Activated naive CD4-positive, alpha-beta T cell treated with anti-CD3 and anti-CD28 coated beads, Interleukin-2, amount 50 U/mL, for 24 hours (primary cell): ENCODE measurements at regions not wholly inside any gene's neighbourhood (a gene's known extent, or its start where the extent isn't known, plus 50 kb on each side); places are given as distances from the start of the nearest gene placed in this dataset.

Experiments
- H3K27ac Mint-ChIP-seq: one replicate; pipeline ENCODE4 v1.8.0; 2021; ENCODE audit warnings: mild to moderate bottlenecking, mixed read lengths
- H3K27me3 Mint-ChIP-seq: one replicate; pipeline ENCODE4 v1.8.0; 2021; ENCODE audit warnings: mixed read lengths
- H3K36me3 Mint-ChIP-seq: one replicate; pipeline ENCODE4 v1.8.0; 2021; ENCODE audit warnings: mixed read lengths
- H3K4me1 Mint-ChIP-seq: one replicate; pipeline ENCODE4 v1.8.0; 2021; ENCODE audit warnings: mixed read lengths
- H3K4me3 Mint-ChIP-seq: one replicate; pipeline ENCODE4 v1.8.0; 2021; ENCODE audit warnings: mild to moderate bottlenecking, mixed read lengths
- H3K9me3 Mint-ChIP-seq: one replicate; pipeline ENCODE4 v1.8.0; 2021; ENCODE audit warnings: mixed read lengths

- H3K9me3 Mint-ChIP-seq, result no peaks in the 10 kb centered on the region
- H3K27me3 Mint-ChIP-seq, result no peaks in the 10 kb centered on the region
- H3K27ac Mint-ChIP-seq, result peak overlapping the region; percentile 76
- H3K4me1 Mint-ChIP-seq, result no peaks in the 10 kb centered on the region
- H3K4me3 Mint-ChIP-seq, result no peak overlapping the region
- no peaks in the 10 kb centered on the region for H3K36me3 Mint-ChIP-seq
Measured at GRCh38 chr20:43863821-43864544, 50.7 kb upstream of the TOX2 start.

GRCh38 chr20:43863330-43863729 is 51.3 kb upstream of the TOX2 start:
- Mint-ChIP-seq H3K27ac (no peak overlapping the region), H3K4me1 (no peaks in the 10 kb centered on the region), H3K4me3 (no peak overlapping the region), H3K9me3 (no peaks in the 10 kb centered on the region), H3K27me3 (no peaks in the 10 kb centered on the region), H3K36me3 (no peaks in the 10 kb centered on the region)

GRCh38 chr20:43862438-43862837 is 52.2 kb upstream of the TOX2 start:
- no peak overlapping the region for H3K4me3 Mint-ChIP-seq
- H3K27ac Mint-ChIP-seq, result no peak overlapping the region
- peaks cover 2% of the 10 kb centered on the region for H3K36me3 Mint-ChIP-seq
- no peaks in the 10 kb centered on the region for H3K4me1 Mint-ChIP-seq
- H3K9me3 Mint-ChIP-seq, result no peaks in the 10 kb centered on the region
- H3K27me3 Mint-ChIP-seq, result no peaks in the 10 kb centered on the region

GRCh38 chr20:43859994-43860393 is 54.7 kb upstream of the TOX2 start:
- Mint-ChIP-seq H3K9me3 (no peaks in the 10 kb centered on the region), H3K36me3 (peaks cover 2% of the 10 kb centered on the region), H3K4me3 (no peak overlapping the region), H3K4me1 (no peaks in the 10 kb centered on the region), H3K27ac (no peak overlapping the region), H3K27me3 (no peaks in the 10 kb centered on the region)

GRCh38 chr20:43857932-43858331 is 56.7 kb upstream of the TOX2 start:
- Mint-ChIP-seq H3K4me1 (no peaks in the 10 kb centered on the region), H3K27ac (no peak overlapping the region), H3K9me3 (no peaks in the 10 kb centered on the region), H3K27me3 (no peaks in the 10 kb centered on the region), H3K4me3 (no peak overlapping the region), H3K36me3 (peaks cover 2% of the 10 kb centered on the region)

- Mint-ChIP-seq H3K4me1 (no peaks in the 10 kb centered on the region), H3K27ac (no peak overlapping the region), H3K9me3 (no peaks in the 10 kb centered on the region), H3K27me3 (no peaks in the 10 kb centered on the region), H3K4me3 (no peak overlapping the region), H3K36me3 (peaks cover 2% of the 10 kb centered on the region)
Measured at GRCh38 chr20:43857127-43857526, 57.5 kb upstream of the TOX2 start.

- no peak overlapping the region for H3K4me3 Mint-ChIP-seq
- no peaks in the 10 kb centered on the region for H3K9me3 Mint-ChIP-seq
- no peaks in the 10 kb centered on the region for H3K27me3 Mint-ChIP-seq
- peaks cover 2% of the 10 kb centered on the region for H3K36me3 Mint-ChIP-seq
- H3K27ac Mint-ChIP-seq, result no peak overlapping the region
- H3K4me1 Mint-ChIP-seq, result no peaks in the 10 kb centered on the region
Measured at GRCh38 chr20:43855803-43856202, 58.8 kb upstream of the TOX2 start.

- Mint-ChIP-seq H3K27ac (no peak overlapping the region), H3K36me3 (peaks cover 2% of the 10 kb centered on the region), H3K27me3 (no peaks in the 10 kb centered on the region), H3K9me3 (no peaks in the 10 kb centered on the region), H3K4me3 (no peak overlapping the region), H3K4me1 (no peaks in the 10 kb centered on the region)
Measured at GRCh38 chr20:43853918-43854317, 60.7 kb upstream of the TOX2 start.

- H3K36me3 Mint-ChIP-seq, result peaks cover 2% of the 10 kb centered on the region
- H3K9me3 Mint-ChIP-seq, result no peaks in the 10 kb centered on the region
- H3K4me1 Mint-ChIP-seq, result no peaks in the 10 kb centered on the region
- no peak overlapping the region for H3K4me3 Mint-ChIP-seq
- H3K27me3 Mint-ChIP-seq, result no peaks in the 10 kb centered on the region
- no peak overlapping the region for H3K27ac Mint-ChIP-seq
Measured at GRCh38 chr20:43853174-43853803, 61.4 kb upstream of the TOX2 start.

- no peak overlapping the region for H3K4me3 Mint-ChIP-seq
Measured at GRCh38 chr20:43849496-43850186, 65.0 kb upstream of the TOX2 start.

GRCh38 chr20:43846516-43846905 is 68.1 kb upstream of the TOX2 start:
- Mint-ChIP-seq H3K9me3 (no peaks in the 10 kb centered on the region), H3K27me3 (no peaks in the 10 kb centered on the region), H3K4me1 (peaks cover 13% of the 10 kb centered on the region), H3K4me3 (no peak overlapping the region), H3K27ac (no peak overlapping the region), H3K36me3 (no peaks in the 10 kb centered on the region)

More at GRCh38 chr20:43849496-43850186, 65.0 kb upstream of the TOX2 start:
- peaks cover 13% of the 10 kb centered on the region for H3K4me1 Mint-ChIP-seq
- H3K27me3 Mint-ChIP-seq, result no peaks in the 10 kb centered on the region
- no peaks in the 10 kb centered on the region for H3K36me3 Mint-ChIP-seq
- H3K27ac Mint-ChIP-seq, result no peak overlapping the region
- no peaks in the 10 kb centered on the region for H3K9me3 Mint-ChIP-seq

GRCh38 chr20:43844778-43845614 is 69.7 kb upstream of the TOX2 start:
- Mint-ChIP-seq H3K36me3 (no peaks in the 10 kb centered on the region), H3K4me1 (peaks cover 16% of the 10 kb centered on the region), H3K9me3 (no peaks in the 10 kb centered on the region), H3K4me3 (no peak overlapping the region), H3K27me3 (no peaks in the 10 kb centered on the region), H3K27ac (peak overlapping the region; percentile 0)

- Mint-ChIP-seq H3K27me3 (no peaks in the 10 kb centered on the region), H3K4me3 (no peak overlapping the region), H3K36me3 (no peaks in the 10 kb centered on the region), H3K27ac (no peak overlapping the region), H3K9me3 (no peaks in the 10 kb centered on the region), H3K4me1 (peaks cover 23% of the 10 kb centered on the region)
Measured at GRCh38 chr20:43843965-43844660, 70.5 kb upstream of the TOX2 start.

- Mint-ChIP-seq H3K27me3 (no peaks in the 10 kb centered on the region), H3K4me1 (peaks cover 23% of the 10 kb centered on the region), H3K36me3 (no peaks in the 10 kb centered on the region), H3K27ac (no peak overlapping the region), H3K9me3 (no peaks in the 10 kb centered on the region), H3K4me3 (no peak overlapping the region)
Measured at GRCh38 chr20:43843096-43843964, 71.3 kb upstream of the TOX2 start.
